ENCODE measurements at regions not wholly inside any gene's neighbourhood (a gene's known extent, or its start where the extent isn't known, plus 50 kb on each side); places are given as distances from the start of the nearest gene placed in this dataset.

GRCh38 chr5:158435161-158435616, 576.2 kb upstream of the CLINT1 start:
- H3K27me3 ChIP-seq (replicated peaks; ENCODE audit: insufficient read depth, low read length), result no peaks in the 10 kb centered on the region
- H3K9ac ChIP-seq (ENCODE audit: low read length), result no peak overlapping the region
- no peaks in the 10 kb centered on the region for H4K20me1 ChIP-seq (ENCODE audit: insufficient read depth, low read length)
- no peaks in the 10 kb centered on the region for H3K79me2 ChIP-seq (ENCODE audit: low read length)
- no peaks in the 10 kb centered on the region for H3K9me2 ChIP-seq (replicated peaks; ENCODE audit: insufficient read depth, low read length)
- DNase-seq, result peak; percentile 84
- H3K27ac ChIP-seq (ENCODE audit: low read length), result peak overlapping the region; percentile 65
- H3F3A ChIP-seq (ENCODE audit: insufficient read depth, low read length), result peaks cover 38% of the 10 kb centered on the region
- no peaks in the 10 kb centered on the region for H3K9me3 ChIP-seq (replicated peaks; ENCODE audit: insufficient read depth, low read length)
- H3K4me2 ChIP-seq (ENCODE audit: low read depth, low read length), result peak overlapping the region; percentile 73
- H3K4me3 ChIP-seq (ENCODE audit: low read length), result peak overlapping the region; percentile 19; the same call in 1 of the 2 replicates
- no peak for TF ChIP-seq EZH2 (optimal IDR thresholded peaks at IDR 0.05; ENCODE audit: low read depth, low read length)
- no peak for TF ChIP-seq CTCF (IDR thresholded peaks at IDR 0.05; ENCODE audit: low read length)
- TF ChIP-seq EZH2phosphoT487 (IDR thresholded peaks at IDR 0.05; ENCODE audit: low read length), result no peak
- H3K4me1 ChIP-seq (ENCODE audit: low read length), result peaks cover 71% of the 10 kb centered on the region
- H3K36me3 ChIP-seq (replicated peaks; ENCODE audit: insufficient read depth, low read length), result no peaks in the 10 kb centered on the region
- H2AFZ ChIP-seq (ENCODE audit: low read length), result peak overlapping the region; percentile 47

- H3K79me2 ChIP-seq (ENCODE audit: low read length), result no peaks in the 10 kb centered on the region
- 0 out of 2 replicates have a peak overlapping the region, but pooled peaks have one; percentile 19 for H3K4me3 ChIP-seq (ENCODE audit: low read length)
- H3K9me2 ChIP-seq (replicated peaks; ENCODE audit: insufficient read depth, low read length), result no peaks in the 10 kb centered on the region
- peak overlapping the region; percentile 65; the same call in 1 of the 2 replicates for H3K27ac ChIP-seq (ENCODE audit: low read length)
- H3K4me1 ChIP-seq (ENCODE audit: low read length), result peaks cover 75% of the 10 kb centered on the region
- H3K27me3 ChIP-seq (replicated peaks; ENCODE audit: insufficient read depth, low read length), result no peaks in the 10 kb centered on the region
- H3K9me3 ChIP-seq (replicated peaks; ENCODE audit: insufficient read depth, low read length), result no peaks in the 10 kb centered on the region
- H3F3A ChIP-seq (ENCODE audit: insufficient read depth, low read length), result peaks cover 38% of the 10 kb centered on the region
- TF ChIP-seq EZH2 (optimal IDR thresholded peaks at IDR 0.05; ENCODE audit: low read depth, low read length) (no peak), CTCF (IDR thresholded peaks at IDR 0.05; ENCODE audit: low read length) (no peak), EZH2phosphoT487 (IDR thresholded peaks at IDR 0.05; ENCODE audit: low read length) (no peak)
- peak overlapping the region; percentile 73 for H3K4me2 ChIP-seq (ENCODE audit: low read depth, low read length)
- H2AFZ ChIP-seq (ENCODE audit: low read length), result no peak overlapping the region
- H3K36me3 ChIP-seq (replicated peaks; ENCODE audit: insufficient read depth, low read length), result no peaks in the 10 kb centered on the region
- H3K9ac ChIP-seq (ENCODE audit: low read length), result no peak overlapping the region
- H4K20me1 ChIP-seq (ENCODE audit: insufficient read depth, low read length), result no peaks in the 10 kb centered on the region
- peak; percentile 21 for DNase-seq
These were observed 575.8 kb upstream of the CLINT1 start for GRCh38 chr5:158434749-158435148.

GRCh38 chr5:158433634-158434033, 574.7 kb upstream of the CLINT1 start:
- Histone ChIP-seq H3F3A (ENCODE audit: insufficient read depth, low read length) (peaks cover 38% of the 10 kb centered on the region), H3K4me1 (ENCODE audit: low read length) (peaks cover 78% of the 10 kb centered on the region), H3K9ac (ENCODE audit: low read length) (no peak overlapping the region)

More at GRCh38 chr5:158433634-158434033, 574.7 kb upstream of the CLINT1 start:
- Histone ChIP-seq H3K27me3 (replicated peaks; ENCODE audit: insufficient read depth, low read length) (no peaks in the 10 kb centered on the region), H3K9me3 (replicated peaks; ENCODE audit: insufficient read depth, low read length) (no peaks in the 10 kb centered on the region), H3K36me3 (replicated peaks; ENCODE audit: insufficient read depth, low read length) (no peaks in the 10 kb centered on the region), H3K79me2 (ENCODE audit: low read length) (no peaks in the 10 kb centered on the region), H3K4me3 (ENCODE audit: low read length) (no peak overlapping the region), H3K4me2 (ENCODE audit: low read depth, low read length) (no peak overlapping the region), H3K9me2 (replicated peaks; ENCODE audit: insufficient read depth, low read length) (no peaks in the 10 kb centered on the region), H2AFZ (ENCODE audit: low read length) (no peak overlapping the region), H4K20me1 (ENCODE audit: insufficient read depth, low read length) (no peaks in the 10 kb centered on the region), H3K27ac (ENCODE audit: low read length) (no peak overlapping the region)
- no peak for DNase-seq
- TF ChIP-seq CTCF (IDR thresholded peaks at IDR 0.05; ENCODE audit: low read length) (no peak), EZH2 (optimal IDR thresholded peaks at IDR 0.05; ENCODE audit: low read depth, low read length) (no peak), EZH2phosphoT487 (IDR thresholded peaks at IDR 0.05; ENCODE audit: low read length) (no peak)

All from MM.1S (cell line).